WTC11 (cell line): ENCODE measurements at regions not wholly inside any gene's neighbourhood (a gene's known extent, or its start where the extent isn't known, plus 50 kb on each side); places are given as distances from the start of the nearest gene placed in this dataset.

Experiments used
- CTCF ChIP-seq: fragments of 200-600 bp; IDR thresholded peaks from 2 replicates; pipeline ENCODE4 v1.8.0; 2022; ENCODE audit warnings: antibody characterized with exemption
- ELF4 ChIP-seq: sonication (generic); formaldehyde crosslinking; IDR thresholded peaks from 2 replicates; pipeline ENCODE4 v1.8.1; 2022; ENCODE audit warnings: low read depth, mild to moderate bottlenecking, moderate library complexity, missing genetic modification reagents
- NR2C2 ChIP-seq: sonication (generic); formaldehyde crosslinking; IDR thresholded peaks from 2 replicates; pipeline ENCODE4 v1.8.0; 2022; ENCODE audit warnings: mild to moderate bottlenecking, missing genetic modification reagents
- PRDM15 ChIP-seq: sonication (generic); formaldehyde crosslinking; IDR thresholded peaks from 2 replicates; pipeline ENCODE4 v1.8.0; 2022; ENCODE audit warnings: missing genetic modification reagents
- RELA ChIP-seq: sonication (generic); formaldehyde crosslinking; IDR thresholded peaks from 2 replicates; pipeline ENCODE4 v1.8.1; 2022; ENCODE audit warnings: missing genetic modification reagents, mild to moderate bottlenecking, borderline replicate concordance
- SOX15 ChIP-seq: fragments of 250-450 bp; sonication (Bioruptor Pico); IDR thresholded peaks from 2 replicates; pipeline ENCODE4 v1.9.0; 2021; ENCODE audit warnings: mild to moderate bottlenecking
- SP1 ChIP-seq: sonication (generic); formaldehyde crosslinking; conservative IDR thresholded peaks from 2 replicates; pipeline ENCODE4 v1.8.1; 2022; ENCODE audit warnings: missing genetic modification reagents
- TEAD4 ChIP-seq: sonication (generic); formaldehyde crosslinking; IDR thresholded peaks from 2 replicates; pipeline ENCODE4 v1.8.0; 2022; ENCODE audit warnings: mild to moderate bottlenecking, missing genetic modification reagents
- ZBTB21 ChIP-seq: sonication (generic); formaldehyde crosslinking; IDR thresholded peaks from 2 replicates; pipeline ENCODE4 v1.8.1; 2023; ENCODE audit warnings: mild to moderate bottlenecking, missing genetic modification reagents, borderline replicate concordance
- ZNF138 ChIP-seq: sonication (generic); formaldehyde crosslinking; conservative IDR thresholded peaks from 2 replicates; pipeline ENCODE4 v1.8.1; 2022; ENCODE audit warnings: mild to moderate bottlenecking, moderate library complexity, missing genetic modification reagents
- TF ChIP-seq, protein P1 (sequence below): sonication (generic); formaldehyde crosslinking; conservative IDR thresholded peaks from 2 replicates; pipeline ENCODE4 v1.8.1; 2022; ENCODE audit warnings: mild to moderate bottlenecking, missing genetic modification reagents
- TF ChIP-seq, protein P2 (sequence below): sonication (generic); formaldehyde crosslinking; IDR thresholded peaks from 2 replicates; pipeline ENCODE4 v1.8.1; 2023; ENCODE audit warnings: mild to moderate bottlenecking, missing genetic modification reagents, borderline replicate concordance
- TF ChIP-seq, protein P3 (sequence below): fragments of 250-450 bp; sonication (Bioruptor Pico); IDR thresholded peaks from 2 replicates; pipeline ENCODE4 v1.9.0; 2021; ENCODE audit warnings: mild to moderate bottlenecking, borderline replicate concordance
- TF ChIP-seq, protein P4 (sequence below): sonication (generic); formaldehyde crosslinking; IDR thresholded peaks from 2 replicates; pipeline ENCODE4 v1.8.1; 2023; ENCODE audit warnings: mild to moderate bottlenecking, missing genetic modification reagents, moderate library complexity

GRCh38 chr1:103218369-103218768, 110.0 kb upstream of the COL11A1 start:
- TF ChIP-seq SP1 (CRISPR knock-in tag) = no peak
- TF ChIP-seq, protein P1, sequence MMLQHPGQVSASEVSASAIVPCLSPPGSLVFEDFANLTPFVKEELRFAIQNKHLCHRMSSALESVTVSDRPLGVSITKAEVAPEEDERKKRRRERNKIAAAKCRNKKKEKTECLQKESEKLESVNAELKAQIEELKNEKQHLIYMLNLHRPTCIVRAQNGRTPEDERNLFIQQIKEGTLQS (CRISPR knock-in tag) = no peak
- no peak for TF ChIP-seq CTCF
- no peak for TF ChIP-seq PRDM15
- TF ChIP-seq, protein P2, sequence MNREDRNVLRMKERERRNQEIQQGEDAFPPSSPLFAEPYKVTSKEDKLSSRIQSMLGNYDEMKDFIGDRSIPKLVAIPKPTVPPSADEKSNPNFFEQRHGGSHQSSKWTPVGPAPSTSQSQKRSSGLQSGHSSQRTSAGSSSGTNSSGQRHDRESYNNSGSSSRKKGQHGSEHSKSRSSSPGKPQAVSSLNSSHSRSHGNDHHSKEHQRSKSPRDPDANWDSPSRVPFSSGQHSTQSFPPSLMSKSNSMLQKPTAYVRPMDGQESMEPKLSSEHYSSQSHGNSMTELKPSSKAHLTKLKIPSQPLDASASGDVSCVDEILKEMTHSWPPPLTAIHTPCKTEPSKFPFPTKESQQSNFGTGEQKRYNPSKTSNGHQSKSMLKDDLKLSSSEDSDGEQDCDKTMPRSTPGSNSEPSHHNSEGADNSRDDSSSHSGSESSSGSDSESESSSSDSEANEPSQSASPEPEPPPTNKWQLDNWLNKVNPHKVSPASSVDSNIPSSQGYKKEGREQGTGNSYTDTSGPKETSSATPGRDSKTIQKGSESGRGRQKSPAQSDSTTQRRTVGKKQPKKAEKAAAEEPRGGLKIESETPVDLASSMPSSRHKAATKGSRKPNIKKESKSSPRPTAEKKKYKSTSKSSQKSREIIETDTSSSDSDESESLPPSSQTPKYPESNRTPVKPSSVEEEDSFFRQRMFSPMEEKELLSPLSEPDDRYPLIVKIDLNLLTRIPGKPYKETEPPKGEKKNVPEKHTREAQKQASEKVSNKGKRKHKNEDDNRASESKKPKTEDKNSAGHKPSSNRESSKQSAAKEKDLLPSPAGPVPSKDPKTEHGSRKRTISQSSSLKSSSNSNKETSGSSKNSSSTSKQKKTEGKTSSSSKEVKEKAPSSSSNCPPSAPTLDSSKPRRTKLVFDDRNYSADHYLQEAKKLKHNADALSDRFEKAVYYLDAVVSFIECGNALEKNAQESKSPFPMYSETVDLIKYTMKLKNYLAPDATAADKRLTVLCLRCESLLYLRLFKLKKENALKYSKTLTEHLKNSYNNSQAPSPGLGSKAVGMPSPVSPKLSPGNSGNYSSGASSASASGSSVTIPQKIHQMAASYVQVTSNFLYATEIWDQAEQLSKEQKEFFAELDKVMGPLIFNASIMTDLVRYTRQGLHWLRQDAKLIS (CRISPR knock-in tag) = no peak
- no peak for TF ChIP-seq SOX15 (CRISPR knock-in tag)
- no peak for TF ChIP-seq NR2C2 (CRISPR knock-in tag)
- no peak for TF ChIP-seq RELA (CRISPR knock-in tag)
- TF ChIP-seq ZBTB21 (CRISPR knock-in tag) = no peak
- TF ChIP-seq TEAD4 (CRISPR knock-in tag) = no peak
- TF ChIP-seq ELF4 (CRISPR knock-in tag) = no peak
- TF ChIP-seq, protein P3, sequence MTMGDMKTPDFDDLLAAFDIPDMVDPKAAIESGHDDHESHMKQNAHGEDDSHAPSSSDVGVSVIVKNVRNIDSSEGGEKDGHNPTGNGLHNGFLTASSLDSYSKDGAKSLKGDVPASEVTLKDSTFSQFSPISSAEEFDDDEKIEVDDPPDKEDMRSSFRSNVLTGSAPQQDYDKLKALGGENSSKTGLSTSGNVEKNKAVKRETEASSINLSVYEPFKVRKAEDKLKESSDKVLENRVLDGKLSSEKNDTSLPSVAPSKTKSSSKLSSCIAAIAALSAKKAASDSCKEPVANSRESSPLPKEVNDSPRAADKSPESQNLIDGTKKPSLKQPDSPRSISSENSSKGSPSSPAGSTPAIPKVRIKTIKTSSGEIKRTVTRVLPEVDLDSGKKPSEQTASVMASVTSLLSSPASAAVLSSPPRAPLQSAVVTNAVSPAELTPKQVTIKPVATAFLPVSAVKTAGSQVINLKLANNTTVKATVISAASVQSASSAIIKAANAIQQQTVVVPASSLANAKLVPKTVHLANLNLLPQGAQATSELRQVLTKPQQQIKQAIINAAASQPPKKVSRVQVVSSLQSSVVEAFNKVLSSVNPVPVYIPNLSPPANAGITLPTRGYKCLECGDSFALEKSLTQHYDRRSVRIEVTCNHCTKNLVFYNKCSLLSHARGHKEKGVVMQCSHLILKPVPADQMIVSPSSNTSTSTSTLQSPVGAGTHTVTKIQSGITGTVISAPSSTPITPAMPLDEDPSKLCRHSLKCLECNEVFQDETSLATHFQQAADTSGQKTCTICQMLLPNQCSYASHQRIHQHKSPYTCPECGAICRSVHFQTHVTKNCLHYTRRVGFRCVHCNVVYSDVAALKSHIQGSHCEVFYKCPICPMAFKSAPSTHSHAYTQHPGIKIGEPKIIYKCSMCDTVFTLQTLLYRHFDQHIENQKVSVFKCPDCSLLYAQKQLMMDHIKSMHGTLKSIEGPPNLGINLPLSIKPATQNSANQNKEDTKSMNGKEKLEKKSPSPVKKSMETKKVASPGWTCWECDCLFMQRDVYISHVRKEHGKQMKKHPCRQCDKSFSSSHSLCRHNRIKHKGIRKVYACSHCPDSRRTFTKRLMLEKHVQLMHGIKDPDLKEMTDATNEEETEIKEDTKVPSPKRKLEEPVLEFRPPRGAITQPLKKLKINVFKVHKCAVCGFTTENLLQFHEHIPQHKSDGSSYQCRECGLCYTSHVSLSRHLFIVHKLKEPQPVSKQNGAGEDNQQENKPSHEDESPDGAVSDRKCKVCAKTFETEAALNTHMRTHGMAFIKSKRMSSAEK (CRISPR knock-in tag) = no peak
- TF ChIP-seq, protein P4, sequence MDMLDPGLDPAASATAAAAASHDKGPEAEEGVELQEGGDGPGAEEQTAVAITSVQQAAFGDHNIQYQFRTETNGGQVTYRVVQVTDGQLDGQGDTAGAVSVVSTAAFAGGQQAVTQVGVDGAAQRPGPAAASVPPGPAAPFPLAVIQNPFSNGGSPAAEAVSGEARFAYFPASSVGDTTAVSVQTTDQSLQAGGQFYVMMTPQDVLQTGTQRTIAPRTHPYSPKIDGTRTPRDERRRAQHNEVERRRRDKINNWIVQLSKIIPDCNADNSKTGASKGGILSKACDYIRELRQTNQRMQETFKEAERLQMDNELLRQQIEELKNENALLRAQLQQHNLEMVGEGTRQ = no peak
- no peak for TF ChIP-seq ZNF138 (CRISPR knock-in tag)
